ENCODE measurements at regions not wholly inside any gene's neighbourhood (a gene's known extent, or its start where the extent isn't known, plus 50 kb on each side); places are given as distances from the start of the nearest gene placed in this dataset.

DNA sequence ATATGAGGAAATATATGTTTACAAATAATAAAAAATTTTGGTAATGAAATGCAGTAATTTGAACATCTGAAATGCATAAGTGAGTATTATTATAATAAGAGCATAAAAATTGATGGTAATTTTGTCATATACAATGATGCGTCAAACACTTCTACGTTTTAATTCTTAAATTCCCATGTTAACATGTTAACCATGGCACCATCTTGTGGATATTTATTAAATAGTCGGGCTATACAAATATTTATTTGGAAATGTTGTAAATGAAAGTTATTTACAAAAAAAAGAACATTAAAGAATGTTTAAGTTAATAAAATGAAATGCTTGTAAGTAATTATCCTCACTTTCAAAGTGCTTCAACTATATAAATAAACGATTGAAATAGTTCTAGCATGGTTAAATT, 57.2 kb upstream of the C1orf185 start:
- TF ChIP-seq EZH2 (IDR thresholded peaks at IDR 0.05; ENCODE audit: borderline replicate concordance, low read depth, low read length, poor library complexity, severe bottlenecking): no peak
- TF ChIP-seq, protein P1, sequence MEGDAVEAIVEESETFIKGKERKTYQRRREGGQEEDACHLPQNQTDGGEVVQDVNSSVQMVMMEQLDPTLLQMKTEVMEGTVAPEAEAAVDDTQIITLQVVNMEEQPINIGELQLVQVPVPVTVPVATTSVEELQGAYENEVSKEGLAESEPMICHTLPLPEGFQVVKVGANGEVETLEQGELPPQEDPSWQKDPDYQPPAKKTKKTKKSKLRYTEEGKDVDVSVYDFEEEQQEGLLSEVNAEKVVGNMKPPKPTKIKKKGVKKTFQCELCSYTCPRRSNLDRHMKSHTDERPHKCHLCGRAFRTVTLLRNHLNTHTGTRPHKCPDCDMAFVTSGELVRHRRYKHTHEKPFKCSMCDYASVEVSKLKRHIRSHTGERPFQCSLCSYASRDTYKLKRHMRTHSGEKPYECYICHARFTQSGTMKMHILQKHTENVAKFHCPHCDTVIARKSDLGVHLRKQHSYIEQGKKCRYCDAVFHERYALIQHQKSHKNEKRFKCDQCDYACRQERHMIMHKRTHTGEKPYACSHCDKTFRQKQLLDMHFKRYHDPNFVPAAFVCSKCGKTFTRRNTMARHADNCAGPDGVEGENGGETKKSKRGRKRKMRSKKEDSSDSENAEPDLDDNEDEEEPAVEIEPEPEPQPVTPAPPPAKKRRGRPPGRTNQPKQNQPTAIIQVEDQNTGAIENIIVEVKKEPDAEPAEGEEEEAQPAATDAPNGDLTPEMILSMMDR (conservative IDR thresholded peaks at IDR 0.05; ENCODE audit: low read depth, low read length): peak; percentile 58; the same call in 1 of the 2 replicates
